Smooth muscle cell (in vitro differentiated cells): ENCODE measurements at regions not wholly inside any gene's neighbourhood (a gene's known extent, or its start where the extent isn't known, plus 50 kb on each side); places are given as distances from the start of the nearest gene placed in this dataset.

Experiments used
- DNase-seq: peaks from one replicate; lab custom pipeline; 2025; ENCODE audit not compliant: unreplicated experiment; lab: John Stamatoyannopoulos, UW
- H2AFZ ChIP-seq: fragments of 200-600 bp; sonication (generic); 2 replicates; pipeline ENCODE4 v1.6.0; 2016; ENCODE audit warnings: antibody characterized with exemption, low read depth, mild to moderate bottlenecking
- H3F3A ChIP-seq: fragments of 200-600 bp; sonication (generic); 2 replicates; pipeline ENCODE4 v1.6.0; 2017; ENCODE audit warnings: antibody characterized with exemption, low read depth
- H3K27ac ChIP-seq: fragments of 200-600 bp; sonication (generic); 2 replicates; pipeline ENCODE4 v1.5.1; 2016; ENCODE audit warnings: low read depth, mild to moderate bottlenecking
- H3K27me3 ChIP-seq: fragments of 200-600 bp; sonication (generic); 2 replicates; pipeline ENCODE4 v1.6.1; 2016; ENCODE audit warnings: low read depth, mild to moderate bottlenecking
- H3K36me3 ChIP-seq: fragments of 200-600 bp; sonication (generic); 2 replicates; pipeline ENCODE4 v1.5.1; 2016; ENCODE audit warnings: low read depth
- H3K4me1 ChIP-seq: fragments of 200-600 bp; sonication (generic); 2 replicates; pipeline ENCODE4 v1.5.1; 2016; ENCODE audit warnings: low read depth
- H3K4me2 ChIP-seq: fragments of 200-600 bp; sonication (generic); 2 replicates; pipeline ENCODE4 v1.6.0; 2016; ENCODE audit warnings: mild to moderate bottlenecking
- H3K4me3 ChIP-seq: fragments of 200-600 bp; sonication (generic); 2 replicates; pipeline ENCODE4 v1.5.1; 2016; ENCODE audit warnings: mild to moderate bottlenecking
- H3K79me2 ChIP-seq: fragments of 200-600 bp; sonication (generic); 2 replicates; pipeline ENCODE4 v1.6.0; 2016; ENCODE audit warnings: low read depth, mild to moderate bottlenecking
- H3K9ac ChIP-seq: fragments of 200-600 bp; sonication (generic); 2 replicates; pipeline ENCODE4 v1.6.0; 2016; ENCODE audit warnings: low read depth
- H3K9me3 ChIP-seq: fragments of 200-600 bp; sonication (generic); replicated peaks from 2 replicates; pipeline ENCODE4 v1.5.1; 2016; ENCODE audit warnings: low read depth
- H4K20me1 ChIP-seq: fragments of 200-600 bp; sonication (generic); 2 replicates; pipeline ENCODE4 v1.6.0; 2016; ENCODE audit warnings: low read depth
- CTCF ChIP-seq: fragments of 200-600 bp; sonication (generic); IDR thresholded peaks from 2 replicates; pipeline ENCODE4 v1.5.1; 2017; ENCODE audit warnings: borderline replicate concordance, mild to moderate bottlenecking, antibody characterized with exemption; ENCODE audit not compliant: insufficient read depth, poor library complexity, severe bottlenecking
- WGBS: methylation state at CpG from one replicate; pipeline ENCODE4 v1.1.7; 2016; ENCODE audit warnings: low lambda C conversion rate; 5-methylcytosine and 5-hydroxymethylcytosine counted together

DNA sequence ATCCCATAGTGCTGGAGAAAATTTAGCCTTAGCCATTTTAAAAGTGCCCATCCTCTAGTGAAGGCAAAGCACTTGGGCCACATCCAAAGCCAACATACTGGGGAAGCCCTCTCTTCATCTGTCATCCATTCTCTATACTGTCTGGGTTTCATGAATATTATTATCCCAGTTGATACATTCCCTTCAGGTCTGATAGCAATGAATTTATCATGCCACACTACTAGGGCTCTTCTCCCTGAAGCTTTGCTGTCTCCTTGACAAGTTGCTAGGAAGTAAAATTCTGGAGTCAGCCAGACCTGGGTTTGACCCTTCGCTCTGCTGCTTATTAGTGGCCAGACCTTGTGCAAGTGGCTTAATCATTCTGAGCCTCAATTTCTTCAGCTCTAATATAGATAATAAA, 1041.4 kb upstream of the ADGRL2 start:
- TF ChIP-seq CTCF = no peak
- no peaks in the 10 kb centered on the region for H3K27me3 ChIP-seq
- H3F3A ChIP-seq = no peaks in the 10 kb centered on the region
- no peak overlapping the region for H3K4me2 ChIP-seq
- H3K9me3 ChIP-seq = no peaks in the 10 kb centered on the region
- H4K20me1 ChIP-seq = no peaks in the 10 kb centered on the region
- no peaks in the 10 kb centered on the region for H3K79me2 ChIP-seq
- no peak overlapping the region for H3K9ac ChIP-seq
- no peaks in the 10 kb centered on the region for H3K36me3 ChIP-seq
- H3K27ac ChIP-seq = no peak overlapping the region
- WGBS = 91% methylated on average over 1 of the region's 1 CpG
- H3K4me3 ChIP-seq = no peak overlapping the region
- H2AFZ ChIP-seq = no peak overlapping the region
- DNase-seq = no peak
- peaks cover 10% of the 10 kb centered on the region for H3K4me1 ChIP-seq

- Histone ChIP-seq H2AFZ (no peak overlapping the region), H3K9me3 (no peaks in the 10 kb centered on the region), H4K20me1 (no peaks in the 10 kb centered on the region), H3K79me2 (no peaks in the 10 kb centered on the region), H3K36me3 (no peaks in the 10 kb centered on the region), H3K27ac (no peak overlapping the region), H3K9ac (no peak overlapping the region), H3K4me2 (no peak overlapping the region), H3F3A (no peaks in the 10 kb centered on the region), H3K4me1 (no peaks in the 10 kb centered on the region), H3K4me3 (no peak overlapping the region), H3K27me3 (no peaks in the 10 kb centered on the region)
- TF ChIP-seq CTCF = no peak
- 87% methylated on average over 2 of the region's 2 CpGs for WGBS
- no peak for DNase-seq
Observed at GRCh38 chr1:80755944-80756343, 1044.8 kb upstream of the ADGRL2 start.

DNA sequence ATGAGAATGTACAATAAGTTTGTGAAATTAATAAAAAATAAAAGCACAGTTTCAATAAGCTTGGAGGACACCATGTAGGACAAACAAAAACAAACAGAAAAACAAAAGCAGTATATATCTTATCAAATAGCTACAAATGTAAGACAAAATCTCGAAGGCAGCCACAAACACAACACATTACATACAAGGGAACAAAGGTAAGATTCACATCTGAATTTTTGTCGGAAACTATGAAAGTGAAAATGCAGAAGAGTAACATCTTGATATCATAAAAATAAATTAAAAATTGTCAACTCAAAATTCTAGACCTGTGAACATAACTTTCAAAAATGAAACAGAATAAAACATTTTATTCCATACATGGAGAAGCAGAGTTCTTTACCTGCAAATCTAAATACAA, 1049.5 kb upstream of the ADGRL2 start:
- no peak overlapping the region for H3K27ac ChIP-seq
- no peaks in the 10 kb centered on the region for H3F3A ChIP-seq
- no peaks in the 10 kb centered on the region for H3K9me3 ChIP-seq
- no peak overlapping the region for H3K9ac ChIP-seq
- H2AFZ ChIP-seq = no peak overlapping the region
- H3K79me2 ChIP-seq = no peaks in the 10 kb centered on the region
- no peaks in the 10 kb centered on the region for H3K36me3 ChIP-seq
- no peaks in the 10 kb centered on the region for H3K4me1 ChIP-seq
- H4K20me1 ChIP-seq = no peaks in the 10 kb centered on the region
- H3K4me2 ChIP-seq = no peak overlapping the region
- no peak for DNase-seq
- no peak for TF ChIP-seq CTCF
- H3K4me3 ChIP-seq = no peak overlapping the region
- H3K27me3 ChIP-seq = no peaks in the 10 kb centered on the region
- 91% methylated on average over 2 of the region's 2 CpGs for WGBS

DNA sequence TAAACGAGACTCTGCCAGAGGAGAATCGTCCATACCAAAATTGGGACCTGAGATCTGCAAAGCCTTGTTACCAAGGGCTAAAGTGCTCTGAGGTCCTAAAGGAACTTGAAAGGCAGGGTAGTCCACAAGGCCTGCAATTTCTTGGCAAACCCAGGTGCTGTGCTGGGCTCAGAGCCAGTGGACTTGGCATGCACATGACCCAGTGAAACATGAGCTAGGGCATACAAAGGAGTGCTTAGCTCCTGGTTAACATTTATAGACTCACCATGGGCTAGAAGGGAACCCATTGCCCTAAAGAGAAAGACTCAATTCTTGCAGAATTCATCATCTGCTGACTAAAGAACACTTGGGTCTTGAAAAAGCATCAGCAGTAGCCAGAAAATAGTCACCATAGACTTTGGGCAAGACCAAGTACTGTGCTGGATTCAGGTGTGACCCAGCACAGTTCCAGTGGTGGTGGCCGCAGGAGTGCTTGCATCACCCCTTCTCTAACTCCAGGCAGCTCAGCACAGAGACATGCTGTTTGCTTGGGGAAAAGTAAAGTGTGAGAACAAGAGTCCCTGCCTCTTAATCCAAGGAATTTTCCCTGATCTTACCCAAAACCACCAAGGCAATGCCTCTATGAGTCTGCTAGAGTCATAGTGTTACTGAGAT, 1069.4 kb upstream of the ADGRL2 start:
- no peaks in the 10 kb centered on the region for H3K36me3 ChIP-seq
- H3K9me3 ChIP-seq = no peaks in the 10 kb centered on the region
- H3K79me2 ChIP-seq = no peaks in the 10 kb centered on the region
- H3K9ac ChIP-seq = no peak overlapping the region
- H3K27ac ChIP-seq = no peak overlapping the region
- no peak overlapping the region for H2AFZ ChIP-seq
- DNase-seq = no peak
- H3K4me3 ChIP-seq = no peak overlapping the region
- no peaks in the 10 kb centered on the region for H4K20me1 ChIP-seq
- no peaks in the 10 kb centered on the region for H3K27me3 ChIP-seq
- H3K4me1 ChIP-seq = no peaks in the 10 kb centered on the region
- WGBS = 89% methylated on average over 3 of the region's 3 CpGs
- TF ChIP-seq CTCF = no peak
- no peak overlapping the region for H3K4me2 ChIP-seq
- H3F3A ChIP-seq = no peaks in the 10 kb centered on the region
